Endothelial cell of umbilical vein (primary cell): ENCODE measurements at regions not wholly inside any gene's neighbourhood (a gene's known extent, or its start where the extent isn't known, plus 50 kb on each side); places are given as distances from the start of the nearest gene placed in this dataset.

Experiments
- BruUV-seq: library from RNA; stranded (reverse); fragments of 400-500 nt; replicated peaks from 2 replicates; lab custom pipeline; 2021; lab: Mats Ljungman, UMichigan
- CTCF ChIA-PET: fragments of 300-600, 350-600 bp; sonication (Branson Sonifier 250); formaldehyde crosslinking; loops from one replicate; lab custom pipeline; 2021; ENCODE audit warnings: antibody characterized with exemption, inconsistent platforms; lab: Charles Lee
- POLR2A ChIA-PET: fragments of 300-600, 350-600 bp; sonication (Branson Sonifier 250); formaldehyde crosslinking; loops from one replicate; lab custom pipeline; 2021; ENCODE audit warnings: antibody characterized with exemption, inconsistent platforms; lab: Charles Lee
- DNase-seq: peaks from one replicate; pipeline ENCODE4 v3.0.0-alpha.2; 2011; ENCODE audit warnings: low read depth, low spot score
- FAIRE-seq: peaks from 2 replicates; lab custom pipeline; 2011; peaks lifted over from hg19 to GRCh38; lab: Jason Lieb, UNC
- H2AFZ ChIP-seq: 2 replicates; pipeline ENCODE4 v1.6.0; 2012; ENCODE audit warnings: low read depth, low read length, control low read depth, inconsistent platforms
- H3K27ac ChIP-seq: 2 replicates; pipeline ENCODE4 v1.5.1; 2011; ENCODE audit warnings: low read depth, mild to moderate bottlenecking, control low read depth, low read length, moderate library complexity; ENCODE audit not compliant: insufficient read depth
- H3K27me3 ChIP-seq, 2 experiments: 2 replicates each; pipeline versions ENCODE4 v1.6.0 to v1.6.1; 2011; ENCODE audit warnings: low read length in 2 of 2, mixed read lengths in 1 of 2; ENCODE audit not compliant: control insufficient read depth in 2 of 2, insufficient read depth in 2 of 2
- H3K36me3 ChIP-seq, 2 experiments: 2 replicates in 1 of 2; 3 replicates in 1 of 2; pipeline ENCODE4 v1.5.1; 2011; ENCODE audit warnings: low read length in 2 of 2, mild to moderate bottlenecking in 1 of 2, moderate library complexity in 1 of 2; ENCODE audit not compliant: control insufficient read depth in 2 of 2, insufficient read depth in 2 of 2; ENCODE audit errors: extremely low read depth in 1 of 2
- H3K4me1 ChIP-seq: 3 replicates; pipeline ENCODE4 v1.5.1; 2011; ENCODE audit warnings: mild to moderate bottlenecking, low read length; ENCODE audit not compliant: control insufficient read depth, insufficient read depth; ENCODE audit errors: extremely low read depth
- H3K4me2 ChIP-seq: 2 replicates; pipeline ENCODE4 v1.6.1; 2011; ENCODE audit warnings: low read length, control low read depth, mixed read lengths; ENCODE audit not compliant: insufficient read depth
- H3K4me3 ChIP-seq, 3 experiments: fragments of 200-600 bp in 1 of 3; sonication (generic), shearing (Covaris generic) in 1 of 3; replicated peaks in 1 of 3; 2 replicates each; pipeline ENCODE4 v1.5.1; 2011 to 2016; ENCODE audit warnings: control low read depth in 3 of 3, low read length in 3 of 3, mild to moderate bottlenecking in 2 of 3, inconsistent platforms in 1 of 3, low read depth in 1 of 3, moderate library complexity in 1 of 3; ENCODE audit not compliant: insufficient read depth in 1 of 3
- H3K79me2 ChIP-seq: 2 replicates; pipeline ENCODE4 v1.6.0; 2012; ENCODE audit warnings: low read length, inconsistent platforms; ENCODE audit not compliant: control insufficient read depth, insufficient read depth
- H3K9ac ChIP-seq: replicated peaks from 2 replicates; pipeline ENCODE3; 2011; ENCODE audit warnings: low read length, control low read depth; ENCODE audit not compliant: insufficient read depth; ENCODE audit errors: extremely low read depth
- H3K9me1 ChIP-seq: replicated peaks from 3 replicates; pipeline ENCODE4 v1.6.0; 2011; ENCODE audit warnings: mild to moderate bottlenecking, low read length; ENCODE audit not compliant: control insufficient read depth, insufficient read depth; ENCODE audit errors: extremely low read depth
- H3K9me3 ChIP-seq: replicated peaks from 2 replicates; pipeline ENCODE4 v1.5.1; 2012; ENCODE audit warnings: low read length, inconsistent platforms; ENCODE audit not compliant: control insufficient read depth, insufficient read depth
- H4K20me1 ChIP-seq: replicated peaks from 2 replicates; pipeline ENCODE3; 2011; ENCODE audit warnings: mild to moderate bottlenecking, low read length; ENCODE audit not compliant: control insufficient read depth, insufficient read depth; ENCODE audit errors: extremely low read depth
- CTCF ChIP-seq, 2 donors: IDR thresholded peaks; 1 replicate in 1 of 2; 2 replicates in 1 of 2; pipeline ENCODE4 v1.5.1; 2011; ENCODE audit warnings: low read length in 2 of 2, mild to moderate bottlenecking in 2 of 2, moderate library complexity in 2 of 2, control low read depth in 1 of 2, inconsistent platforms in 1 of 2, low read depth in 1 of 2; ENCODE audit not compliant: insufficient read depth in 1 of 2; ENCODE audit errors: extremely low read depth in 1 of 2
- EZH2 ChIP-seq: IDR thresholded peaks from 2 replicates; pipeline ENCODE4 v1.6.1; 2012; ENCODE audit warnings: borderline replicate concordance, low read depth, mild to moderate bottlenecking, moderate library complexity, low read length, inconsistent platforms; ENCODE audit not compliant: severe bottlenecking
- FOS ChIP-seq: IDR thresholded peaks from 2 replicates; pipeline ENCODE4 v1.6.1; 2011; ENCODE audit warnings: mild to moderate bottlenecking, low read length, moderate library complexity, borderline replicate concordance; ENCODE audit not compliant: insufficient read depth
- GATA2 ChIP-seq: IDR thresholded peaks from 2 replicates; pipeline ENCODE4 v1.7.0; 2011; ENCODE audit warnings: low read depth, mild to moderate bottlenecking, moderate library complexity, mixed read lengths, low read length; ENCODE audit not compliant: insufficient read length, insufficient read depth
- JUN ChIP-seq: IDR thresholded peaks from 2 replicates; pipeline ENCODE4 v1.6.1; 2011; ENCODE audit warnings: borderline replicate concordance, low read depth; ENCODE audit not compliant: insufficient read length, insufficient read depth
- MAX ChIP-seq: IDR thresholded peaks from 2 replicates; pipeline ENCODE4 v1.6.1; 2011; ENCODE audit not compliant: insufficient read depth, insufficient read length
- MYC ChIP-seq: IDR thresholded peaks from one replicate; pipeline ENCODE4 v1.6.1; 2011; ENCODE audit warnings: mild to moderate bottlenecking, low read depth, low read length
- POLR2A ChIP-seq: IDR thresholded peaks from 2 replicates; pipeline ENCODE4 v1.6.1; 2012; ENCODE audit warnings: low read depth, mild to moderate bottlenecking, control low read depth, low read length
- POLR2AphosphoS5 ChIP-seq: IDR thresholded peaks from 2 replicates; pipeline ENCODE4 v1.6.1; 2012; ENCODE audit warnings: low read depth, mild to moderate bottlenecking, control low read depth, low read length, moderate library complexity; ENCODE audit not compliant: insufficient read depth
- dilution Hi-C: fragments of 300-500 bp; cut with MboI; formaldehyde crosslinking; loops from one replicate; pipeline ENCODE4 v1.15.0; 2019; ENCODE audit warnings: low sequenced_read_pairs; ENCODE audit not compliant: extremely low pct_ligation_motif_present
- intact Hi-C: fragments of 100-400 bp; cut with micrococcal nuclease; formaldehyde crosslinking; loops from one replicate; pipeline ENCODE4 v1.10.0; 2022

GRCh38 chr6:839201-839600 lies 146.3 kb upstream of the EXOC2 start:
- H3K9me1 ChIP-seq, result no peaks in the 10 kb centered on the region
- no TSS peak for BruUV-seq
- POLR2A ChIA-PET, result no interaction called here
- no peaks in the 10 kb centered on the region for H3K79me2 ChIP-seq
- H3K4me2 ChIP-seq, result no peak overlapping the region
- CTCF ChIA-PET, result no interaction called here
- no peak overlapping the region for H3K9ac ChIP-seq
- FAIRE-seq, result no peak
- no peaks in the 10 kb centered on the region for H3K4me1 ChIP-seq
- no peak overlapping the region for H3K27ac ChIP-seq
- intact Hi-C loops, result no loop called here
- H3K27me3 ChIP-seq, result no peaks in the 10 kb centered on the region
- no peak for DNase-seq
- dilution Hi-C loops, result no loop called here
- no peak overlapping the region for H2AFZ ChIP-seq
- H3K4me3 ChIP-seq, result no peak overlapping the region
- no peak for TF ChIP-seq POLR2A
- no peak for TF ChIP-seq FOS
- TF ChIP-seq JUN, result no peak
- TF ChIP-seq MYC, result no peak
- TF ChIP-seq POLR2AphosphoS5, result no peak
- no peak for TF ChIP-seq EZH2
- no peak for TF ChIP-seq GATA2
- no peak for TF ChIP-seq CTCF (IDR thresholded peaks at IDR 0.05; ENCODE audit: extremely low read depth in 1 of 2, insufficient read depth in 1 of 2, low read depth in 1 of 2, low read length in 2 of 2)
- no peak for TF ChIP-seq MAX
- H4K20me1 ChIP-seq, result no peaks in the 10 kb centered on the region
- peaks cover 2% of the 10 kb centered on the region for H3K9me3 ChIP-seq
- no peaks in the 10 kb centered on the region for H3K36me3 ChIP-seq
